ENCODE measurements at regions not wholly inside any gene's neighbourhood (a gene's known extent, or its start where the extent isn't known, plus 50 kb on each side); places are given as distances from the start of the nearest gene placed in this dataset.

DNA sequence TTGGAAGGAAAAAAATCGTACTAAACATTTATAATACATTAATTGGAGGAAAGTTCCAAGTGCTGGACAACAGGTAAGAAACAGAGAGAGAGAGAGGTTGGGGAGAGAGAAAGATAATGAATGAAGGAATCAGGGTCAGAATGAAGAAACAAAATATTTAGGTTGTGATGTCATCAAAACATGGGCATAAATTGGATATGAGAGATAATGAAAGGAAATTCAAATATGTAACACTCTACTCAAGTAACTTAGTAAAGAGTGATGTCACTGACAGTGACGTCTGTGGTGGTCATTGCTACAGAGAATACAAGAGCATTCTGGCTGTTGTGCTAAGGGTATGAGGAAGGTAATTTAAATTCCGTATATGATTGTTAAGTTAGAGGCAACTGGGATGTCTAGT, 543.4 kb upstream of the COX7C start:
- TF ChIP-seq, protein P1, sequence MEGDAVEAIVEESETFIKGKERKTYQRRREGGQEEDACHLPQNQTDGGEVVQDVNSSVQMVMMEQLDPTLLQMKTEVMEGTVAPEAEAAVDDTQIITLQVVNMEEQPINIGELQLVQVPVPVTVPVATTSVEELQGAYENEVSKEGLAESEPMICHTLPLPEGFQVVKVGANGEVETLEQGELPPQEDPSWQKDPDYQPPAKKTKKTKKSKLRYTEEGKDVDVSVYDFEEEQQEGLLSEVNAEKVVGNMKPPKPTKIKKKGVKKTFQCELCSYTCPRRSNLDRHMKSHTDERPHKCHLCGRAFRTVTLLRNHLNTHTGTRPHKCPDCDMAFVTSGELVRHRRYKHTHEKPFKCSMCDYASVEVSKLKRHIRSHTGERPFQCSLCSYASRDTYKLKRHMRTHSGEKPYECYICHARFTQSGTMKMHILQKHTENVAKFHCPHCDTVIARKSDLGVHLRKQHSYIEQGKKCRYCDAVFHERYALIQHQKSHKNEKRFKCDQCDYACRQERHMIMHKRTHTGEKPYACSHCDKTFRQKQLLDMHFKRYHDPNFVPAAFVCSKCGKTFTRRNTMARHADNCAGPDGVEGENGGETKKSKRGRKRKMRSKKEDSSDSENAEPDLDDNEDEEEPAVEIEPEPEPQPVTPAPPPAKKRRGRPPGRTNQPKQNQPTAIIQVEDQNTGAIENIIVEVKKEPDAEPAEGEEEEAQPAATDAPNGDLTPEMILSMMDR (IDR thresholded peaks at IDR 0.05), result no peak
- no peak for TF ChIP-seq EP300 (IDR thresholded peaks at IDR 0.05)
- TF ChIP-seq POLR2A (IDR thresholded peaks at IDR 0.05), result no peak

All from gastroesophageal sphincter (tissue), 3 donors.